ENCODE measurements at regions not wholly inside any gene's neighbourhood (a gene's known extent, or its start where the extent isn't known, plus 50 kb on each side); places are given as distances from the start of the nearest gene placed in this dataset. TPM values are rescaled to one million over a fixed set of nuclear protein-coding genes. Genes with fewer than 3 reads are reported as not detected.

DNA sequence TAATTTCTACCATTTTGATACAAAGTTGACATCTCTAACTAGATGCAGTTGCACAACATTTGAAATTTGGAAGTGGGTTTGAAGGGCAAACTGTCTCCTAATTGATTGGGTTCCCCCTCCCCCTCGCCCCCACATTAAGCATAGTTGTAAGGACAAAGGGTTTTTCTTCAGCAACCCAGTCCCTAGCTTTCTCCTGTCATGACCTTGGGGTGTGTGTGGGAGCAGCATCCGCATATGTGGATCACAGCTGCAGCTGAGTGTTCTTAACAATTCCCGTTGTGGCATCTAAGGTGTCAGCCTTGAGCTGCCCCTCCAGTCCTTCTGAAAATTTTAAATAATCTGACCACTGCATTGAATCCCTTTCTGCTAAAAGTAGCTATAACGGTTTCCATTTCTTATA lies 141.3 kb upstream of the CDH10 start:
- DNase-seq (ENCODE audit: low spot score in 2 of 2) (no peak), FAIRE-seq (no peak)

DNA sequence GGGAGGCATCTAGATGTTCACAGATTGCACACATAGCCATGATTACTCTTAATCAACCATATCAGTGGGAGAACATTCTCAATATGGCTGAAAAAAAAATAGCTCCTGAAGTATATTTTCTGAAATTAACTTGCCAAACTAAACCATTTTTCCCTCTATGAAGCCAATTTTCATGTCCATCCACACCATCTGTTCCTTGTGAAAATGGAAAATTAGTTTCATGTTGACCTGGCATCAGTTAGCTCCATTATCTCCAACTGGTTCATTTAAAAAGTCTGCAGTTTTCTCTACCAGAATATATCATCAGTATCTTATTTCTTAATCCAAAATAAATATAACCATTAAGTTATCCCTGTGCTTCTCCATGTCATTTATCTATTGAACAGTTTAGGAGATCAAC lies 138.8 kb upstream of the CDH10 start:
- DNase-seq (ENCODE audit: low spot score in 2 of 2) (no peak), FAIRE-seq (no peak)

DNA sequence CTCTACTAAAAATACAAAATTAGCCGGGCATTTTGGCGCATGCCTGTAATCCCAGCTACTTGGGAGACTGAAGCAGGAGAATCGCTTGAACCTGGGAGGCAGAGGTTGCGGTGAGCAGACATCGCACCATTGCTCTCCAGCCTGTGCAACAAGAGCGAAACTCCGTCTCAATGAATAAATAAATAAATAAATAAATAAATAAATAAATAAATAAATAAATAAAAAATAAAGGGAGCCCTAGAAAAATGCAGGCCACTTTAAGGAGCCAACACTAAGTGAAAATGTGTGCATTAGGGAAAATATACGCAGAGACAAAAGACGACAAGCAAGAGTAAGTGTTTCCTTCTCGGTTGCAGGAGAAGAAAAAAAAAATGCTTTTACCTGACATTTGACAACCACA lies 132.6 kb upstream of the CDH10 start:
- no peak for DNase-seq (ENCODE audit: low spot score in 2 of 2)
- FAIRE-seq, result no peak

DNA sequence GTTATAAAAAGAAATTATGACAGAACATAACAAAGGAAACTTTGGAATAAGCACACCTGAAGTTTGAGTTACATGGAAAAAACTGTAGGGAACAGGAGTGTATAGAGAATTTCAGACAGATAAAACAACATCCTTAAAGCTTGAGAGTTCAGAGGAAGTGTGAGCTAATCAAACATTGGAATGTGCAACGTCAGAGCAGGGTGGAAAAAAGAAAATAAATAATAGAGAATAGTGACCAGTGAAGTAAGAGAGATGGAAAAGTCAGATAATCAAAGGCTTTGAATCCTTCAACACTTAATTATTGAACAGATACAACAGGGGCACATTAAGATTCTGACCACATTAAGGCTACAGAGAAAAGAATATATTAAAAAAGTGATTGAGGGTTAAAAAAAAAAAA lies 128.5 kb upstream of the CDH10 start:
- DNase-seq (ENCODE audit: low spot score in 2 of 2) (no peak), FAIRE-seq (no peak)

DNA sequence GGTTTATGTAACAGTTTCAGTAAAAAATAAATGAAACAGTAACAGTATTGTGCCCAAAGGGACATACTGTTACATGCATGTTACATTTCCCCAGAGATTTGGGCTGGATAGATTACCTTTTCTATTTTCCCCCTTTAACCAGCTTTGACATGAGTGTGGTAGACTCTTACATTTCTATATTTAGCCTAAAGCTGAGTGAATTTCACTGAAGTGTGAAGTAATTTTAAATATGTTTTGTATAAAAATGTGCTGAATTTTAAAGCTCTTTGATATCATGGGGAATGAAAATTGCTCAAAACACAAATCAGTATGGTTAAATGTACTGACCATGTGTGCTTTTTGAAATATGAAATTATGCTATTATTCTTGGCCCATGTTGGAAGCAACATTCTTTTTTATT lies 122.3 kb upstream of the CDH10 start:
- FAIRE-seq, result no peak

DNA sequence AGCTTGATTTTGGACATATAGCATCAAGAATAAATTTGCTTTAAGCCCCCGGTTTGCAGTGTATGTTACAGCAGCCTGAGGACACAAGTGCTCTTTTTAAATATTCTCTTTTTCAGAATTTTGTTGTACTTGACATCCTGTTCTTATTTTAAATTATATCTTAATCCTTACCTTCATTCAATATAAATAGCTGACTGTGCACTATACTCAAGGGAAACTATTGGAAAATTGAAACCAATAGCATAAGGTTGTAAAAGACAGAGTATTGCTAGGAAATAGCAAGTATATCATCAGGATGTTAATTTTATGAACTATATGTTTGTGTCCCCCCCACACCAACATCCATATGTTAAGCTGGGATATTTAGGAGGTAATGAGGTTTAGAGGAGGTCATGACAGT lies 120.4 kb upstream of the CDH10 start:
- FAIRE-seq, result no peak

More for the DNA sequence above, 122.3 kb upstream of the CDH10 start:
- DNase-seq (ENCODE audit: low spot score in 2 of 2), result no peak

DNA sequence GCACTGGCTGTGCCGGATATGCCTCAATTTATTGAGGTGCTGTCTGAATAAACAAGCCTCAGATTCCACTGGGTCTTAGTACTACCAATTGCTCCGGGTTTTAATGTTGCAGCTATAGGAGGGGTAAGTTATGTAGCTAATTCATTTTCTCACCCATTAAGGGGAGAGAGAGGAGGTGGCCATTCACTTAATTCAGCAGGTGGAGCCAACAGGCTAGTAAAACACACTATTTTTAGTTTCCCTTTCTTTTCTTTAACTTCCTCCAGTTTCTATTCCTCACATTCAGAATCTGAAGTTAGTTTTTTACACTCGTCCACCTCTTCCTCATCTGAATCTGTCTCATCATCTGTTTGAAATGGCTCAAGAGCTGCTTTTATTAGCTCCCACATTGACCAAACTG lies 105.6 kb upstream of the CDH10 start:
- no peak for DNase-seq (ENCODE audit: low spot score in 2 of 2)
- FAIRE-seq, result no peak

More for the DNA sequence above, 120.4 kb upstream of the CDH10 start:
- no peak for DNase-seq (ENCODE audit: low spot score in 2 of 2)

DNA sequence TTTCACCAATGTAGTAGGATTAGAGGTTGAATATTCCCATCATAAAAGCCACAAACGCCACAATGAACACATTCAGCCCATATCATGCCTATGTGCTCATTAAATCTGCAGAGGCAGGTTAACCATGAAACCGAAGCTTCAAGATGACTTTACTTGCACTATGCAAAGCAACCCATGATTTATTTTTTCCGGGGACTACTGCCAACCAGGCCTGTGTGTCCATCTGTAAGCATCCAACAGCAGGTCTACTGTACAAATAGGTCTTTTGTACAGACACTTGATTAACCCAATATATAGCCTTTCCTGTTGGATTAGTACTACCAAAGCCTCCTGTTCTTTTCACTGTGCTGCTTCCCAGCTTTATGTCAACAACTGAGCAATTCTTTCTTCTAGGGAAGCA lies 104.9 kb upstream of the CDH10 start:
- DNase-seq (ENCODE audit: low spot score in 2 of 2), result no peak
- FAIRE-seq, result no peak

DNA sequence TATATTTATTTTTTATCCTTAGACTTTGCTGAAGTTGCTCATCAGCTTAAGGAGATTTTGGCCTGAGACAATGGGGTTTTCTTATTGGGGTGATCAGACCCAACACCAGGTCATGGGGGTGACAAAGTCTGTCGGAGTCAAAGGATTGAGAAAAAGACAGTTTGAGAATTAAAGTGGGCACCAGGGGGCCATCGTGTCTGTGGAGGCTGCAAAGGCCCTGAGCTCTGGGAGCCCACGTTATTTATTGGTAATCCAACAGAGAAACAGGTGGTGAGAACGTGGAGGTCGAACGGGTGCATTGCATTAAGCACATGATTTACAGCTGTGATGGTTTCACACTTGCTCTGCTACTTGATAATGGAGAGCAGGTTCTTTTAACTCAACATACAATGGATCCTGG lies 102.5 kb upstream of the CDH10 start:
- no peak for DNase-seq (ENCODE audit: low spot score in 2 of 2)
- FAIRE-seq, result no peak

DNA sequence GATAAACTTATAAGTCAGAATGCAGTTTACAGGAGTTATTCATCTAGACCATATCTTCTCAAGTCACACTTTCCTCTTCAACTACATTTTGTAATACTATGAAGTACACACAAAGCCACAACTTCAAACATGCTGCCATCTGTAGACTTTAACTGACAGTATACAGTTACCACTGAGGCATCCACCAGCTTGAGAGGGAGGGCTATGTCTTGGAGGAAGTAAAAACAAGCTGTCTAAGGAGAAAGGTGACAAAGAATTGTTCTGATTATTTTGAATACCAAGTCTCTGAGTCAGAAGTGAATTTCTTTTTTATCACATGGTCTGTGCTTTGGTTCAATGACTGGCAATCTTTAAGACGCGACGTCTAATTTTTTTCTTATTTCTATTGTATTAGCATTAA lies 97.6 kb upstream of the CDH10 start:
- no peak for DNase-seq (ENCODE audit: low spot score in 2 of 2)
- FAIRE-seq, result no peak

DNA sequence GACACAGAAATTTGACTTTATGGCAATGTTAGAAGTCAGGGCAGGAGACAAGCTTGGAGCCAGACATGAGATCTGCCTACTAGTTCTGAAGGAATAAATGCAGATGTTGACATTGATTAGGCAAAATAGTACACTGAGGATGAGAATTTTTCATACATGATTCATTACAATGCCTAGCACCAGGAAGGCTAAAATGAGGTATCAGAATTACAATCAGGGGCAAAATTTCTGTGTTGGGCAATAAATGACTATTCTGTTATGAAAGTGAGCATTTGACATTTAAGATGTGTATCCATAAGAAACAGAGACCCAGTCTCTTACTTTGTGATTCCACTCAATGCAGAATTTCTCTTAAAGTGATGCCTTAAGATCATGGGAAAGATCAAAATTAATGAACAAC lies 92.4 kb upstream of the CDH10 start:
- DNase-seq (ENCODE audit: low spot score in 2 of 2) (no peak), FAIRE-seq (no peak)

DNA sequence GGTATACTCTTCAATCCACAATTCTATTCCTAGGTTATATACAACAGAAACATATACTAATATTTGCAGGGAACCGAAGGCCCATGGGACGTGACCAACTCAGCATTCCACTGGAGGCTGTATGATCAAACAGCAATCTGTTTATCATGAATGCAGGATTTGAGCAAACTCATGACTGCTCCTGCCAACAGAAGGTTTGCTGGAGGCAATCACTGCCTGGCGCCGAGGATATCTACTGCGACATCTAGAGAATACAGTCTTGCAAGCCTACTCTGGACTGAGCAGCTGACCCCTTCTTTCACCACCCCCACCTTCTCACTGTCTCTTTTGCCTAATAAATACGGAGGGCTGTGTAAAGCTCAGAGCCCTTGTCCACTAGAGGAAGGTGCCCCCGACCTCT lies 90.5 kb upstream of the CDH10 start:
- FAIRE-seq (no peak), DNase-seq (ENCODE audit: low spot score in 2 of 2) (no peak)

DNA sequence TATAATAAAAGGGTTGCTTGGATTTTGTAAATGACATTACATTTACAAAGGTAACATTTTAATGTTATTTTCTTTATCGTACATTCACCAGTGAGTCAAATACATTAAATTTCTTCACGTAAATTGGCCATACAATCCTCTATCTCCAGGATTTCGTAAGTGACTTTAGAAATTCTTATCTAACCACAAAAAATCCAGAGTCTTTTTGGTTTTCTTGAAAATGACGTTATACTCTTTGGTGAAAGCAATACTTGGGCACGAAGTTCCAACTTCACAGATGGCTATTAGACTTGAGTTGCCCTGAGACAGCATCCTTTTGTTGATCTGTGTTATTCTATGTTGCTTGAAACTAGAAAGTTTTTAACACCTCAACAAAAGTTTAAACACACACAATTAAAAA lies 87.4 kb upstream of the CDH10 start:
- DNase-seq (ENCODE audit: low spot score in 2 of 2), result no peak
- FAIRE-seq, result no peak

DNA sequence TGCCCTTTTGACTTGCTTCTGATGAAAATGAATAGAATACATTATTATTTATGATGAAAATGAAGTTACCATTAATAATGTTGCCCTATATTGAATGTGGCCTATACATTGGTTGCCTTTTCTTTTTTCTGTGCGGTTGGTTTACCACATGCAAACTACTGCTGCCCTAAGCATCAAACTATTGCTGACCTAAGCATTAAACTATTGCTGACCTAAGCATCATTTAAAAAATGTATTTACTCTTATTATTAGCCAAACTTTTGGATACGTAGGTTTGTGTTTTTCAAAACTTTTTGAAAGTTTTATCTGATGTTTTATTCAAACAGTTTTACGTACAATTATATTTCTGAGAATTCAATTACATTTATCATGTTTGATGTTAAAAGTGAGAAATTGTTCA lies 76.0 kb upstream of the CDH10 start:
- no peak for DNase-seq (ENCODE audit: low spot score in 2 of 2)
- FAIRE-seq, result no peak

DNA sequence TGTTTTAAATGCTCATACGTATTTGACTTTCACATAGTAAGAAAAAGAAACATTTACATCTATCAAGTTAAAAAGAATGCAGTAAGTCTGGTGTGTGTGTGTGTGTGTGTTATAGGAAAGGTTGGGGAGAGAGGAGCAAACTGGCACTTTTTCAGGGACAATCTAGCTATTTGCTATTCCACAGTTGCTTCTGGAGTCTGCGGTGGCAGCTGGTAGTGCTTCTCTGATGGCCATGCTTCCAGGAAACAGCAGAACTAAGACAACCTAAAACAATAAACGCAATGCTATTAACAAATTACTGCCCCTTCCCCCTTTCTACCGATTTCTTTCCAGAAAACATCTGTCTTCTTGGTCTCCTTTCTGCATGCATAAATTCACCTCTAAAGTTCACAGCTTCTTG lies 70.0 kb upstream of the CDH10 start:
- FAIRE-seq, result no peak
- no peak for DNase-seq (ENCODE audit: low spot score in 2 of 2)

DNA sequence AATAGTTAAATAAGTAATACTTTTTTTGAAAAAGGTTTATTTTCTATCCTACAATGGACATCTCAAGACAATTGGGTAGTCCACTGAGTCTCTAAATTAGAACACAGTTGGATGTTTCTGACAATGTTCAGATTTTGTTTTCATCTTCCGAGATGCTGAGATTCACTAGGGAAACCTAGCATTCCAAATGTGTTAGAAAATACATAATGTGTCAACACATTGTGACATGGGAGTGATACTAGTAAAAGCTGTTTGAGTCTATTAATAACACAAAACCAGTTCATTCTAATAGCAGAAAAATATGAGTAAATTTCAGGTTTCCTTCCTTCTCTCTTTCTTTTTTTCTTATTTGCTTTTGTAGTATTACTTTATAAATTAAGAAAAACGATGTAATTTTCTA lies 68.2 kb upstream of the CDH10 start:
- FAIRE-seq, result no peak
- no peak for DNase-seq (ENCODE audit: low spot score in 2 of 2)

DNA sequence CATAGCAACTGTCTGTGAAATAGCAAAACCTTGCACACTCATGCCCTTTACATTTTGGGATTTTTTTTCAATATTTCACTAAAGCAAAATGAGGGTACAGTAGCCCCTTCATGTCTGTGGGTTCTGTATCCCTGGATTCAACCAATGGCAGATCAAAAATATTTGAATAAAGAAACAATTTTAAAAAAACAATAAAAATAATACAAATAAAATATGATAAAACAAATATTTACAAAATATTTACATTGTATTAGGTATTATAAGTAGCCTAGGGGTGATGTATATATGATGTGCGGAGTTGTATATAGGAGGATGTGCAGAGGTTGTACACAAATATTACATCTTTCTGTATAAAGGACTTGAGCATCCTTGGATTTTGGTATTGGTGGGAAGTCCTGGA lies 67.3 kb upstream of the CDH10 start:
- FAIRE-seq (no peak), DNase-seq (ENCODE audit: low spot score in 2 of 2) (no peak)

DNA sequence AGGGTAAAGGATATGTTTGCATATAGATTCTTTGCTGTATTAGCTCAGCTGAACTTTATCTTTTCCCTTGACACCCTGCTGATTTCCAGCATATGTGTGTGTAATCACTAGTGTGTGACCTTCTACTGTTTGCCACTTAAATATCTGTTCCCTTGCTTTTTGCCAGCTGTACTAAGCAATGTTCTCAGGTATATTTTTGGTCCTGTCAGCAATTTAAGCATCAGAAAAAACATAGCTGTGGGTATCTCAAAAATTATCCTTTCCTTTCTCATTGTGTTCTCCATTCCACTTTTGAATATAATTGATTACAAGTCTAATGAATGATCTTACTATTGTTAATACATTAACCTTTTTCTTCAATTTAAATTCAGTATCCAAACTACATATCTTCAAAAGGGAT lies 59.2 kb upstream of the CDH10 start:
- no peak for FAIRE-seq
- no peak for DNase-seq (ENCODE audit: low spot score in 2 of 2)

Small RNAs in the stretch of these regions (small RNA-seq; reads per million reads assigned to genes)
- not detected for gene AC022140.2
- gene AC106754.2, result not detected
- gene BTG4P1, result not detected
- gene RF00019, result not detected
- gene RF00070, result not detected
- gene RNU6-374P, result not detected

Measured in frontal cortex (tissue), 4 donors.